PC-9 (cell line): ENCODE measurements at regions not wholly inside any gene's neighbourhood (a gene's known extent, or its start where the extent isn't known, plus 50 kb on each side); places are given as distances from the start of the nearest gene placed in this dataset. TPM values are rescaled to one million over a fixed set of nuclear protein-coding genes. Genes with fewer than 3 reads are reported as not detected.

Experiments
- BruUV-seq: library from RNA; stranded (reverse); fragments of 400-500 nt; replicated peaks from 2 replicates; lab custom pipeline; 2021; lab: Mats Ljungman, UMichigan
- CTCF ChIA-PET: fragments of 300-600 bp; sonication (Branson Sonifier 250); formaldehyde crosslinking; loops from one replicate; lab custom pipeline; 2022; ENCODE audit warnings: antibody characterized with exemption; lab: Charles Lee
- POLR2A ChIA-PET: fragments of 300-600 bp; sonication (Branson Sonifier 250); formaldehyde crosslinking; loops from one replicate; lab custom pipeline; 2022; ENCODE audit warnings: antibody characterized with exemption; ENCODE audit not compliant: unreplicated experiment; lab: Charles Lee
- DNase-seq, 2 experiments: peaks; one replicate each; pipeline versions ENCODE4 v3.0.0 to v3.0.0-alpha.2; 2015 to 2022; ENCODE audit warnings: mixed read lengths in 1 of 2
- H2AFZ ChIP-seq: fragments of 200-600 bp; sonication (generic); 2 replicates; pipeline ENCODE4 v1.8.1; 2017; ENCODE audit warnings: antibody characterized with exemption
- H3F3A ChIP-seq: fragments of 200-600 bp; sonication (generic); 2 replicates; pipeline ENCODE4 v1.8.1; 2017; ENCODE audit warnings: antibody characterized with exemption, mild to moderate bottlenecking, low read depth; ENCODE audit not compliant: insufficient read depth
- H3K27ac ChIP-seq: fragments of 200-600 bp; sonication (generic); 2 replicates; pipeline ENCODE4 v1.6.1; 2016; ENCODE audit warnings: mixed run types
- H3K27me3 ChIP-seq: fragments of 200-600 bp; sonication (generic); 2 replicates; pipeline ENCODE4 v1.6.1; 2016; ENCODE audit warnings: low read depth, mixed run types; ENCODE audit not compliant: insufficient read depth
- H3K36me3 ChIP-seq: fragments of 200-600 bp; sonication (generic); 2 replicates; pipeline ENCODE4 v1.6.1; 2016; ENCODE audit warnings: low read depth, mixed run types
- H3K4me1 ChIP-seq: fragments of 200-600 bp; sonication (generic); replicated peaks from 2 replicates; pipeline ENCODE4 v1.6.1; 2016; ENCODE audit warnings: mixed run types; ENCODE audit not compliant: insufficient read depth
- H3K4me2 ChIP-seq: fragments of 200-600 bp; sonication (generic); 2 replicates; pipeline ENCODE4 v1.6.1; 2017; ENCODE audit warnings: mixed run types
- H3K4me3 ChIP-seq: fragments of 200-600 bp; sonication (generic); 2 replicates; pipeline ENCODE4 v1.6.1; 2016; ENCODE audit warnings: mixed run types
- H3K79me2 ChIP-seq: fragments of 200-600 bp; sonication (generic); 2 replicates; pipeline ENCODE4 v1.6.1; 2017; ENCODE audit warnings: low read depth, mixed run types
- H3K9me2 ChIP-seq: fragments of 200-600 bp; sonication (generic); 2 replicates; pipeline ENCODE4 v1.8.1; 2017; ENCODE audit warnings: mild to moderate bottlenecking; ENCODE audit not compliant: insufficient read depth
- H3K9me3 ChIP-seq: fragments of 200-600 bp; sonication (generic); 2 replicates; pipeline ENCODE4 v1.8.1; 2016; ENCODE audit warnings: low read depth; ENCODE audit not compliant: insufficient read depth
- H4K20me1 ChIP-seq: fragments of 200-600 bp; sonication (generic); 2 replicates; pipeline ENCODE4 v1.8.1; 2017; ENCODE audit not compliant: insufficient read depth
- CTCF ChIP-seq: fragments of 200-600 bp; sonication (generic); conservative IDR thresholded peaks from 2 replicates; pipeline ENCODE4 v1.6.1; 2017; ENCODE audit warnings: mixed run types, antibody characterized with exemption, mild to moderate bottlenecking, moderate library complexity
- EZH2 ChIP-seq: fragments of 200-600 bp; sonication (generic); IDR thresholded peaks from 2 replicates; pipeline ENCODE4 v1.8.0; 2017; ENCODE audit warnings: antibody characterized with exemption, low read depth
- intact Hi-C: fragments of 100-400 bp; cut with micrococcal nuclease; formaldehyde crosslinking; loops from one replicate; pipeline ENCODE4 v1.10.0; 2022; ENCODE audit not compliant: unreplicated experiment
- microRNA-seq: library from miRNA; unstranded; fragments of <30 nt; microRNA quantifications from one replicate; pipeline ENCODE4 v1.2.0, GENCODE V29; 2021; ENCODE audit warnings: borderline number of aligned reads, borderline replicate concordance

- BruUV-seq = no TSS peak
These were observed 60.6 kb upstream of the HSD17B12 start for GRCh38 chr11:43619863-43620505.

GRCh38 chr11:43626798-43627197, 53.7 kb upstream of the HSD17B12 start:
- no peak overlapping the region for H3K27ac ChIP-seq
- no peaks in the 10 kb centered on the region for H3K9me2 ChIP-seq
- H3K4me1 ChIP-seq = no peaks in the 10 kb centered on the region
- H3K27me3 ChIP-seq = no peaks in the 10 kb centered on the region
- H3K4me3 ChIP-seq = no peak overlapping the region
- H3K9me3 ChIP-seq = no peaks in the 10 kb centered on the region
- no peaks in the 10 kb centered on the region for H3K36me3 ChIP-seq
- no peak overlapping the region for H3K4me2 ChIP-seq
- H3F3A ChIP-seq = no peaks in the 10 kb centered on the region; the same call in 1 of the 2 replicates
- intact Hi-C loops = no loop called here
- DNase-seq = no peak
- H3K79me2 ChIP-seq = no peaks in the 10 kb centered on the region
- CTCF ChIA-PET = no interaction called here
- no peaks in the 10 kb centered on the region for H4K20me1 ChIP-seq
- TF ChIP-seq EZH2 (no peak), CTCF (no peak)
- no TSS peak for BruUV-seq
- H2AFZ ChIP-seq = no peak overlapping the region
- POLR2A ChIA-PET = no interaction called here

More at GRCh38 chr11:43619863-43620505, 60.6 kb upstream of the HSD17B12 start:
- TF ChIP-seq CTCF (no peak), EZH2 (no peak)
- H3K4me2 ChIP-seq = no peak overlapping the region
- H3K36me3 ChIP-seq = no peaks in the 10 kb centered on the region
- H3K9me2 ChIP-seq = no peaks in the 10 kb centered on the region
- no peak overlapping the region for H3K4me3 ChIP-seq
- POLR2A ChIA-PET = no interaction called here
- peaks cover 6% of the 10 kb centered on the region; the same call in 1 of the 2 replicates for H3K9me3 ChIP-seq
- H4K20me1 ChIP-seq = no peaks in the 10 kb centered on the region
- H3K4me1 ChIP-seq = no peaks in the 10 kb centered on the region
- H3F3A ChIP-seq = no peaks in the 10 kb centered on the region
- no peak overlapping the region for H2AFZ ChIP-seq
- intact Hi-C loops = no loop called here
- no peak overlapping the region for H3K27ac ChIP-seq
- CTCF ChIA-PET = interaction anchor here (0.6 kb wide), 1 partner anchor 1858 kb away, joined by 5 read pairs; no protein-coding TSS in a partner anchor
- H3K79me2 ChIP-seq = no peaks in the 10 kb centered on the region
- H3K27me3 ChIP-seq = no peaks in the 10 kb centered on the region
- DNase-seq = no peak

Small RNA genes in the stretch of these regions (microRNA-seq; reads per million reads assigned to microRNA genes)
- gene MIR129-2 = not detected
- gene MIR670 = not detected
